Mucosa of descending colon (tissue), 3 donors: ENCODE measurements at regions not wholly inside any gene's neighbourhood (a gene's known extent, or its start where the extent isn't known, plus 50 kb on each side); places are given as distances from the start of the nearest gene placed in this dataset.

Experiments used
- ATAC-seq: fragments of 200-7000 bp; cut with Tn5 transposase; one replicate; pipeline ENCODE4 v1.9.1; 2020; ENCODE audit warnings: mild to moderate bottlenecking, moderate library complexity
- DNase-seq, 3 donors: peaks; one replicate each; pipeline ENCODE4 v3.0.0-alpha.2; 2020
- H3K36me3 ChIP-seq: fragments of 200-600 bp; one replicate; pipeline ENCODE4 v1.8.0; 2021; ENCODE audit warnings: low read depth, mild to moderate bottlenecking
- H3K4me1 ChIP-seq: fragments of 200-600 bp; one replicate; pipeline ENCODE4 v1.8.0; 2021; ENCODE audit warnings: low read depth, mild to moderate bottlenecking
- H3K4me3 ChIP-seq: fragments of 200-600 bp; one replicate; pipeline ENCODE4 v1.8.0; 2021; ENCODE audit warnings: mild to moderate bottlenecking
- H3K9me3 ChIP-seq: fragments of 200-600 bp; one replicate; pipeline ENCODE4 v1.8.0; 2021; ENCODE audit warnings: mild to moderate bottlenecking
- intact Hi-C, 2 donors: fragments of 100-400 bp; cut with DNase I in 1 of 2; cut with micrococcal nuclease in 1 of 2; formaldehyde crosslinking; loops; one replicate each; pipeline versions ENCODE4 v1.11.0 to v1.11.1; 2022; cut with DNase I, micrococcal nuclease
- TF ChIP-seq, protein P1 (sequence below): fragments of 200-600 bp; IDR thresholded peaks from one replicate; pipeline ENCODE4 v1.8.0; 2022; ENCODE audit warnings: antibody characterized with exemption, mild to moderate bottlenecking
- donor health status: DM: no; HTN: no; CAD: no; lungs with moderate emphysema.
- donor health status: DM: no; HTN: no; CAD: no.
- donor health status: DM: no; HTN: yes; CAD: no.

DNA sequence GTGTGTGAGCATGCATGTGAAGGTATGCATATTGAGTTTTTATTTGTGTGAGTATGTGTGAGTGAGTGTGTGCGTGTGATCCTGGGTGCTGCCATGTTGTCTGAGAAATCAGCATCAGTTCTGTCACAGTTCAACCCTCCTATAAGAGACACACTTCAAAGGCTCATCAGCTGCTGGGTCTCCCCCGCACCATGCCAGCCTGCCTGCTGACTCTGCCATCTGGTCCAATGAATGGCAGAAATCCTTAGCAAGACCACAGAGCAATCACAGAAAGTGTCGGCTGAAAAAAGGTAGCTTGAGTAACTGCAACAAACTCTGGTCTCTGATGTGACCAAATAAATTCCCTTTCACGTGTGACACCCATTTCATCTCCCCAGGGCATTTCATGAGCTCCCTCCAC is 381.8 kb upstream of the MAF start:
- ATAC-seq (no peak), DNase-seq (no peak)
- intact Hi-C loops: no loop called here
- TF ChIP-seq, protein P1, sequence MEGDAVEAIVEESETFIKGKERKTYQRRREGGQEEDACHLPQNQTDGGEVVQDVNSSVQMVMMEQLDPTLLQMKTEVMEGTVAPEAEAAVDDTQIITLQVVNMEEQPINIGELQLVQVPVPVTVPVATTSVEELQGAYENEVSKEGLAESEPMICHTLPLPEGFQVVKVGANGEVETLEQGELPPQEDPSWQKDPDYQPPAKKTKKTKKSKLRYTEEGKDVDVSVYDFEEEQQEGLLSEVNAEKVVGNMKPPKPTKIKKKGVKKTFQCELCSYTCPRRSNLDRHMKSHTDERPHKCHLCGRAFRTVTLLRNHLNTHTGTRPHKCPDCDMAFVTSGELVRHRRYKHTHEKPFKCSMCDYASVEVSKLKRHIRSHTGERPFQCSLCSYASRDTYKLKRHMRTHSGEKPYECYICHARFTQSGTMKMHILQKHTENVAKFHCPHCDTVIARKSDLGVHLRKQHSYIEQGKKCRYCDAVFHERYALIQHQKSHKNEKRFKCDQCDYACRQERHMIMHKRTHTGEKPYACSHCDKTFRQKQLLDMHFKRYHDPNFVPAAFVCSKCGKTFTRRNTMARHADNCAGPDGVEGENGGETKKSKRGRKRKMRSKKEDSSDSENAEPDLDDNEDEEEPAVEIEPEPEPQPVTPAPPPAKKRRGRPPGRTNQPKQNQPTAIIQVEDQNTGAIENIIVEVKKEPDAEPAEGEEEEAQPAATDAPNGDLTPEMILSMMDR: no peak
- no peak overlapping the region for H3K4me3 ChIP-seq
- H3K4me1 ChIP-seq: no peaks in the 10 kb centered on the region
- no peaks in the 10 kb centered on the region for H3K9me3 ChIP-seq
- no peaks in the 10 kb centered on the region for H3K36me3 ChIP-seq

DNA sequence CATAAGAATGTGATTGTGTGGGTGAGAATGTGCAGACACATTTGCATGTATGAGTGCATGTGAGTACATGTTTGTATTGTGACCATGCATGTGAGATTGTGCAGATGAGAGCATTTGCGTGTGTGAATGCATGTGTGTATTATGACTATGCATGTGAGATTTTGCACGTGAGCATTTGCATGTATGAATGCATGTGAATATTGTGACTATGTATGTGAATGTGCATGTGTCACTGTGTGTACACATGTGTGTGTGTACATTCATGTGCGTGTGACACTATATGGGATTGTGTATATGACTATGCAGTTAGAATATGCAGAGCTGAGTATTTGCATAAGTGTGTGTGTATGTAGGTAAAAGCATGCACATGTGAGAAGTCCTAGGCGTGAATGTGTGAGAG is 381.3 kb upstream of the MAF start:
- TF ChIP-seq, protein P1: no peak
- ATAC-seq (no peak), DNase-seq (no peak)
- Histone ChIP-seq H3K36me3 (no peaks in the 10 kb centered on the region), H3K9me3 (no peaks in the 10 kb centered on the region), H3K4me3 (no peak overlapping the region), H3K4me1 (no peaks in the 10 kb centered on the region)
- intact Hi-C loops: no loop called here

DNA sequence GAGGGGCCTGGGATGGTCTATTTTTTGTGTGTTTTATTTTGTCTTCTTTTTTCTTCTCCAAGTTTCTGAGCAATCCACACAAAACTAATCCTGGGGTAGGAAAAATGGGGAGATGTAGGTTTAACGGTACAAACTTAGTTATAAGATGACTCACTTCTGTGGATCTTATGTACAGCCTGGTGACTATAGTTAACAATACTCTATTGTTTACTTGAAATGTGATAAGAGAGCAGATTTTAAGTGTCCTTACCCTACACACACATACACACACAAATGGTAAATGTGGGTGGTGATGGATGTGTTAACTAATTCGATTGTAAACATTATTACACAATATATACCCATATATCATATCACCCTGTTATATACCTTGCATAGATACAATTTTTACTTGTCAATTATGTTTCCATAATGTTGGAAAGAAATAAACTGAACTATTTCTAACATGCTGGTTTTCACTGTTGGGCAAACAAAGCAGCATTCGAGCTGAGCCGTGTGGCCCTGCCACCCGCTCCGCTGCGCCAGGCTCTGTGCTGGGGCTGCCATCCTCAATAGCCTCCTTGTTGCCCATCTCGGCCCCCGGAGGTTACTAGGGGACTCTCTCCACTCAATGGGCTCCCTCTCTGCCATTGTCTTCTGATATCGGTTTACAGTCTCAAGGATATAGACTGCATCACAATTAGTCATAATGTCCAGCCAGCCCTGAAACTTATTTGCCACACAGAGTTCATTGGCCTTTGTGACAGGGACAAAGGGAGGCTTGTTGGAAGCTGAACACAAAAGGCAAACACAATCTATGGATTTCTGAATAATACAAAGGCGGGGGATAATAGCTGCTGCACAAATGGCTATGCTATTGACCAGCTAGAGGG is 380.3 kb upstream of the MAF start:
- DNase-seq (no peak), ATAC-seq (no peak)
- Histone ChIP-seq H3K4me3 (no peak overlapping the region), H3K9me3 (no peaks in the 10 kb centered on the region), H3K4me1 (no peaks in the 10 kb centered on the region), H3K36me3 (no peaks in the 10 kb centered on the region)
- intact Hi-C loops: no loop called here
- TF ChIP-seq, protein P1: no peak

DNA sequence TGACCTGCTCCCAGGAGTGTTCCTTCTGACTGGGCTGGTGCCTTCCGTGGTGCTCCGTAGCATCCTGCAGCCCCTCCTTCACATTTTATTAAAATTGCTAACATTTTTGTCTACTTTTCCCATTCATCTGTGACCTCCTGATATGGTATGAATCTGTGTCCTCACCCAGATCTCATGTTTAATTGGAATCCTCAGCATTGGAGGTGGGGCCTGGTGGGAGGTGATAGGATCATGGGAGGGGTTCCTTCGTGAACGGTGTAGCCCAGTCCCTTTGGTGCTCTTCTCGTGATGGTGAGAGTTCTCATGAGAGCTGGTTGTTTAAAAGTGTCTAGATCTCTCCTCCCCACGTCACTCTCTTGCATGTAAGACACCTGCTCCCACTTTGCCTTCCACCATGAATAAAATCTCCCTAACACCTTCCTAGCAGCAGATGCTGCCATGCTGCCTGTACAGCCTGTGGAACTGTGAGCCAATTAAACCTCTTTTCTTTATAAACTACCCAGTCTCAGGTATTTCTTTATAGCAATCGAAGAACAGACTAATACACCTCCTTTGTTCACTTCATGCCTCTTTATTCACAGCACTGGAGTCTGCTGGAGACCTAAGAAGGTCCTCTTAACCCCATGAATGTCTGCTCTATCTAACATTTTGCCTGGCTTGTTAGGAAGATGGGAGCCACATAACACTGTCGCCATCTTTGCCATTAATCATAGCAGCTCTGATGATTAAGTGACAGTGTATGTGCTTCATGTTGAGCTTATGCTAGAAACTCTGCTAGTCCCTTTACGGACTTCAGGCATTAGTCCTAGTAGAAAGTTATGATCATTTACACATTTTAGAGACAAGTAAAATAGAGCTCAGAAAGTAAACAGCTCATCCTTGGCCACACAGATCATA is 377.7 kb upstream of the MAF start:
- no peaks in the 10 kb centered on the region for H3K36me3 ChIP-seq
- no peak for ATAC-seq

DNA sequence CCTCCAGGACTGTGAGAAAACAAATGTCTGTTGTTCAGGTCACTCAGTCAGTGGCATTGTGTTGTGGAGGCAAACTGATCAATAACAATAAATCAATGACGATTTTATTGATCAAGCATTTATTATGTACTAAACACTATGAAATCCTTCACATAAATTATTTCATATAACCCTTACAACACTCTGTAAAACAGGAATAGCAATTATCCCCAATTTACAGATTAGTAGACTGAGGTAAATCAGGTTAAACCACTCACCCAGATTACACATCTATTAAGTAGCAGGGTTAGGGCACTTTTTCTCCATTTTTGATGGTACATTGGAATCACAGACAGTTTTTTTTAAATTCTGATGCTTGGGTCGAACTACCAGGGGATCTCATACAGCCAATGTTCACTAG is 372.8 kb upstream of the MAF start:
- DNase-seq (no peak), ATAC-seq (no peak)
- TF ChIP-seq, protein P1: no peak
- Histone ChIP-seq H3K4me3 (no peak overlapping the region), H3K36me3 (no peaks in the 10 kb centered on the region), H3K9me3 (no peaks in the 10 kb centered on the region), H3K4me1 (no peaks in the 10 kb centered on the region)
- intact Hi-C loops: no loop called here

More for the DNA sequence above, 377.7 kb upstream of the MAF start:
- Histone ChIP-seq H3K9me3 (no peaks in the 10 kb centered on the region), H3K4me3 (no peak overlapping the region), H3K4me1 (no peaks in the 10 kb centered on the region)
- TF ChIP-seq, protein P1: no peak
- intact Hi-C loops: no loop called here
- DNase-seq: no peak
